Right renal cortex interstitium (tissue), 3 donors: ENCODE measurements at regions not wholly inside any gene's neighbourhood (a gene's known extent, or its start where the extent isn't known, plus 50 kb on each side); places are given as distances from the start of the nearest gene placed in this dataset.

Experiments
- DNase-seq, 3 donors: peaks; one replicate each; pipeline ENCODE4 v3.0.0-alpha.2; 2013; ENCODE audit warnings: low read depth in 3 of 3, low spot score in 2 of 3

DNA sequence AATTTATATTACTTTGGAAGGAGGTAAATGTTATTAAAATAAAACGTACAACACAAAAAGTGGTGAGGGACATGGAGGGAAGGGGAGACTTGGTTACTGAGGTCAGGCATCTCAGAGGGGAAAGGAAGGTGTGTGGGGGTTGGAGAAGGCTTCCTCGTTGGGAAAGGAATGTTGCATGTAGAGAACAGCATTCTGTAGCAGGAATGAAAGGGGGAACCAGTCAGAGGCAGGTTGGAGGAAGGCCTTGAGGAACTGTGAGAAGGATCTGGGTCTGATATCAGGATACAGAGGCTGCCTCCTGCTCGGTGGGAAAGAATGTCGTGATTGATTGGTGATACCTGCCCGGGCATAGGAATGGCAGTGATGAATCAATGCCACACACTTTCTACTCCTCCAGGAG is 103.3 kb upstream of the ZFHX3 start:
- DNase-seq = no peak

DNA sequence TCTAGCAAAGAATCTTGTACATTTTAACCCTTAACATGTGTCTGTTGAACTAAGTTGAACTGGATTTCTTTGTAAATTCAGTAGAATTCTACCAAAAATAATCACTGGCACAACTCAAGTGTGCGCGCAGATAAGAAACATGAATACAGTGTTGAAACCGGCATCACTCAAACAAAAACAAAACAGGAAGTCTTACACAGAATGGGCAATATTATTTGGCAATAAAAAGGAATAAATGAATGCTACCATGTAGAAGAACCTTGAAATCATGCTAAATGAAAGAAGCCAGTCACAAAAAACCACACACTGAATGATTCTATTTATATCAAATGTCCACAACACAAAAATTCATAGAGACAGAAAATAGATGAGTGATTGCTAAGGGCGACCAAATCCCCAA is 102.9 kb upstream of the ZFHX3 start:
- DNase-seq = no peak

- no peak for DNase-seq
Observed at GRCh38 chr16:73149334-73149733, 101.4 kb upstream of the ZFHX3 start.

DNA sequence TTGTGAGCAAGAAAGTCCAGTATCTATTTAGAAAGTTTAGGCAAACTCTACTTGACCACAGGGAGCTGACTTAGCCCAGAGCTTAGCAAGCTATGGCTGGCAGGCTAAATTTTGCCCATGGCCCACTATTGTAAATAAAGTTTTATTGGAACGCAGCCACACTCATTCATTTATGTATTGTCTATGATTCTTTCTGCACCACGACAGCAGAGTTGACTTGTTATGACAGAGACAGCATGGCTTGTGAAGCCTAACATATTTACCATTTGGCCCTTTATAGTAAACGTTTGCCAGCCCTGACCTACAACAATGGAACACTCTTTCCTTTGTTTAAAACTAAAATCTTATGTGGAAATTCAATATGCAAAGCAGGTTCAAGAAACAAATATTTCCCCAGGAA is 100.0 kb upstream of the ZFHX3 start:
- DNase-seq = no peak

DNA sequence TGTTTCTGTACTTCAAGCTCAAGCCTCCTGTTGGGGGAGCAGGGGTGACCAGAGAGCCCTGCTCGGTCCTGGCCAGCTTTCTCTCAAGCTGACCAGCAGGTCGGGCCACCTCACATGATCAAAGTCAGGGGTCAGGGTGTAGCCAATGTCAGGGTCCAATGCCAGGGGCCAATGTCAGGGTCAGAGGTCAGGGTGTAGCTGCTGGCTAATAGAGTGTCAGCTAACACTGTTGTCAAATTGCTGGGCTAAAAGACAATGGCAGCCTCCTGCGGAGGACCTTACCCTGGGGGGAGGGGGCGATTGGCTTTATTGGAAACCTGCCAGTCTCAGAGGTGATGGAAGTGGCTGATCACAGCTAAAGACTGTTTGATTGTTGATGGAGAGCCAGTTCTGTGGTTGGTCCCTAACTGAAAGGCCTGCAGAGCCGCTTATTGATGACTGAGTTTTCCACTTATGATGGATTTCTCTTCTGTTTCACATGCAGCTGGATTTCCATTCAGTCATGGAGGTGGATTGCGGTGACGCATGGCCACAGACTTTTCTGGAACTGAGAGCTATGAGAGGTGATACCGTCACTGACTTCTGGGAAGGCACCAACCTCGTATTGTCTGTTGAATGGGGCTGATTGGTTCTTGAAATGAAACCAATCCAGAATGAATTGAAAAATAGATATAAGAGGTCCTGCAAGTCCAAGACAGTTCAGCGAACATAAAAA is 97.4 kb upstream of the ZFHX3 start:
- DNase-seq = no peak

- DNase-seq = no peak
Observed at GRCh38 chr16:73143576-73144422, 95.9 kb upstream of the ZFHX3 start.

DNA sequence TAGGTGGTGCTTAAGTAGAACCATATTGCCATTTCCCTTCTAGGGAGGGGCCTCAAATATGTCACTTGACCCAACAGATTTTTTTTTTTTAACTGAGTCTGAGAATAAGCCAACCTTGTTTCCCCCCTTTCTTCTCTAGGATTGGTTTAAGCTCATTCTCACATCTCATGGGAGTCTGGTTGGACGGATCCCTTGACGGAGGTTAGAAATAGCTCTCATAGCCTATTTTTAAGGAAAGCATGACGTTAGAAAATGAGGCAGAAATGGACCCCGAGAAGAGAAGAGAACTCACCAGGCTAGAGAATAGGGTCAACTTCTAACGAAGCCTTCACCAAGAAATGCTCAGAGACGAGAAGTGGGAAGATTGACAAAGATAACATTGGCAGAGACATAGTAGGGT is 95.1 kb upstream of the ZFHX3 start:
- no peak for DNase-seq

DNA sequence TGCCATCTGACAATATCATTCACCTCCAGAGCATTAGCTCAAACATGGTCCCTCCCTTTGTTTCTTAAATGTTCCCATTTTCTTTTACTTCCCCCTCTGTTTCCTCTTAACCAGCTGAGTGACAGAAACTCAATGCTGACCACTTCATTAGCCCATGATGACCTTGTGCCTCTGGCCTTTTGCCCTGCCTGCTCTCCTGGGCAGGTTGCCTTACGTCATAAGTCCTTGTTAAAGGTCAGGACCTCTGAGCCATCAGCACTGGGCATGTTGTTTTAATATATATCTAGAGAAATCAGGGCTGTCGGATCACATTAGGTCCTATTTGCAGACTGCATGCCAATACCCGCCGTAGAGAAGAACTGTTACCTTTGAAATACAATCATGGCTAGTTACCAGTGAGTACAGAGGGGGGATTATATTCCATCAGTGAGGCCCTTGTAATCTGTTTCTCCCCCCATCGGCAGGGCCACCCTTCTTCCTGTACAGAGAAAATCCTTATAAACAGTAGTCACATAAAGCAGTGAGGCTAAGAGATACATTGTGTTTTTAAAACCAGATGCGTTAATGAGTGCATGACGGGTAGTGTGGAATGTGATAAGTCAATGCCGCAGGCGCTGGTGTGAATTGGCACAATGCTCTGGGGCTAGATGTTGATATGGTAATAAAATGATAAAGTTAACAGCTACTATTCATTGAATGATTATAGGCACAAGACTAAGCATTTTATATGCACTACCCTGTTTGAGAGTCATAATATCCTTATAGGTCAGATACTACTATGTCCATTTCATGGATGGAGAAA is 94.3 kb upstream of the ZFHX3 start:
- no peak for DNase-seq

DNA sequence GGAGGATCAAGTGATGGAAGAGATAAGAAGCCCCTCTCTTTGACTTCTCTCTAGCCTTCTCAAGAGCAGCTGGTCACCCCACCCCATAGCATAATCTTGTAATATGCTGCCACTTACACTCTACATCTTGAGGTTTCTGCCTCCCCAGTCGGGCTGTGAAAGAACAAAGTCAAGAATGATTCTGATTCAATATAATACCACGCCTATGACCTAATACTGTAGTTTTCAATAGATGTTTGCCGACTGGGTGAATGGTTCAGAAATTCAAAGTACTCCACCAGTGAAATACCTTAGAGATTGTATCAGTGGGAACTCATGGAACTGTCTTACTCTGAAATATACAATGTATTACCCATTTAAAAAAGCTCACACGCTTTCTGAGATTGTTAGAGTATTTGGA is 93.0 kb upstream of the ZFHX3 start:
- DNase-seq = no peak

- DNase-seq = no peak
Observed at GRCh38 chr16:73131156-73131862, 83.4 kb upstream of the ZFHX3 start.

DNA sequence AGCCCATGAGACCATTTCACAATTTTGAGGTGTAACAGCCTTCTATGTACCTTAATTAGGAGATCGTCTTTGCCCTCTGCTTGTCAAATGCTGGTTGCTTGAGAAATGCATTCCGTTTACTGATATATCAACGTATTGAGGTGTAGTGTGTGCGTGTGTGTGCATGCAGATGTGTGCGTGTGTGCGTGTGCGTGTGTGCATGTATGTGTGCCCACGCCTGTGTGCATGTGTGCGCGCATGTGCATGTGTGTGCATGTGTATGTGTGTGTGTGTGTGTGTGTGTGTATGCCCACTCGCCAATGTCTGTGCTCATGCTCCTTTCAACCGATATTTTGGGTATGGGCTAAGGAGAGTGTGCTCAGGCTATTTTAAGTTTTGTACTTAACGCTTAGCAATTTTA is 81.5 kb upstream of the ZFHX3 start:
- DNase-seq = no peak

- no peak for DNase-seq
Observed at GRCh38 chr16:73126525-73126853, 78.6 kb upstream of the ZFHX3 start.

DNA sequence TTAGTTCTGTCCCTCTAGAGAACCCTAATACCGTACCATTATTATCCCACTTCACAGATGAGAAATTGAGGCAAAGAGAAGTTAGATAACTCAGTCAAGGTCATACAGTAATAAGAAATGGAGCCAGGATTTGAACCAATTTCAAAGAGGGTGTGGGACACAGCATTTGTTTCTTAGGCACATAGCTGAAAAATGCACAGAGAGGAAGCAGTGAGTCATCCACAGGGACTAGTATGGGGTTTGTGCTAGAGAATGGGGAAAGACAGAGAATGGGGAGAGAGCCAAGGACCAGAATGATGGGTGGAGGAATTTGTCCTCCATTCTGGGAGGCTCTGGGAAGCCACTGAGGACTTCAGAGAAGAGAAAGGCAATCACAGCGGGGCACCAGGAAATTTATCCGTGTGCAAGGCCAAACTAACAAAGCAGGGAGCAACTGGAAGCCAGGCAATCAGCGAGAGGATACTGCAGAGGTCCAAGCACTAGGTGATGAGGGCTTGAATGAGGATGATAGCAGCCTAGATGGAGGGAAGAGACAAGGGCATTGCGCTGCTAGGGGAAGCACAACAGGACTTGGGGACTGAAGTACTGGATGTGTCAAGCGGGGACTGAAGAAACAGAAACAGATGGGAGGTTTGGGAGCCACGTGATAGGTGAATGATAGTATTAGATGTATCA is 78.1 kb upstream of the ZFHX3 start:
- no peak for DNase-seq

- DNase-seq = no peak
Observed at GRCh38 chr16:73124665-73125375, 76.9 kb upstream of the ZFHX3 start.

DNA sequence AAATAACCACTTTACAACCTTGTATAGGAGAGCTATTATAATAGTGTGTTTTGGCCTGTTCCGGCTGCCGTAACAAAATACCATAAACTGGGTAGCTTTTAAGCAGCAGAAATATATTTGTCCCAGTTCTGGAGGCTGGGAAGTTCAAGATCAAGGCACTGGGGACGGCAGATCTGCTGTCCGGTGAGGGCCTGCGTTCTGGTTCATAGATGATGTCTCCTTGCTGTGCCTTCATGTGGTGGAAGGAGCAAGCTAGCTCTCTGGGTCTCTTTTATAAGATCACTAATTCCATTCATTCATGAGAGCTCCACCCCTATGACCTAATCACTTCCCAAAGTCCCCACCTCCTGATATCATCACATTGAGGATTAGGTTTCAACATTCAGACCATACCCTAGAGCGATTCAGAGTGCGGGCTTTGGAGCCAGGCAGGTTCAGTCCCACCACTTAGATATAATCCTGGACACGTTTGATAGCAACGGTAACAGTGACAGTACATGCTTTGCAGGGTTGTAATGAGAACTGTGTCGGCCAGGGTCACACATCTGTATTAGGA is 76.2 kb upstream of the ZFHX3 start:
- no peak for DNase-seq

- no peak for DNase-seq
Observed at GRCh38 chr16:73122604-73123391, 74.9 kb upstream of the ZFHX3 start.

DNA sequence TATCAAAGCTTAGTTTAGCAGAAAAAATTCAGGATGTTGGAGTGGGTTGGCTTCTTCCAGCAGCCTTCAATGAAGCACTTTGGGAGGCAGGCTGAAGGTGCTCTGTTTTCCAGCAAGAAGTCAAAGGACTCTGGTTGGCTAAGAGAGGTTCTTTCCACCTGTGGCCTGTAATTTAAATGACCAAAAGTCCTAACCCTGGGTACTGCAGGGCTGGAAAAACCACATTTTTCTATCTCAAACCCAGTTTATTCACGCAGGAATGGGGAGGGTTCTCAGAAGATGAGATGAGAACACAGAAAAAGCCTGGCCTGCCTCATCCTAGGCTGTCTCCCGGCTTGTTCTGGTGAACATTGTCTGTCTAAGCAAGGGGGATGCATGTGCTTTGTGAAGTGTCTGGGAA is 68.6 kb upstream of the ZFHX3 start:
- no peak for DNase-seq

GRCh38 chr16:73113336-73113735 is 65.4 kb upstream of the ZFHX3 start:
- DNase-seq = no peak
